Dendritic cell treated with granulocyte-macrophage colony-stimulating factor and Interleukin-4, amounts not matched to agents 40 ng/mL and 50 ng/mL, for 4 days (primary cell): ENCODE measurements at regions not wholly inside any gene's neighbourhood (a gene's known extent, or its start where the extent isn't known, plus 50 kb on each side); places are given as distances from the start of the nearest gene placed in this dataset.

ENCODE experiments used
- H3K27ac Mint-ChIP-seq: one replicate; pipeline ENCODE4 v1.8.0; 2022; ENCODE audit warnings: mild to moderate bottlenecking, mixed read lengths
- H3K27me3 Mint-ChIP-seq: one replicate; pipeline ENCODE4 v1.8.0; 2022; ENCODE audit warnings: mild to moderate bottlenecking, mixed read lengths
- H3K36me3 Mint-ChIP-seq: one replicate; pipeline ENCODE4 v1.8.0; 2022; ENCODE audit warnings: low read depth, mixed read lengths
- H3K4me1 Mint-ChIP-seq: one replicate; pipeline ENCODE4 v1.8.0; 2022; ENCODE audit warnings: low read depth, mixed read lengths
- H3K4me3 Mint-ChIP-seq: one replicate; pipeline ENCODE4 v1.8.0; 2022; ENCODE audit warnings: mild to moderate bottlenecking, moderate library complexity, mixed read lengths
- H3K9me3 Mint-ChIP-seq: one replicate; pipeline ENCODE4 v1.8.0; 2022; ENCODE audit warnings: mixed read lengths
- intact Hi-C: fragments of 100-400 bp; cut with micrococcal nuclease; formaldehyde crosslinking; loops from one replicate; pipeline ENCODE4 v1.15.0; 2022

DNA sequence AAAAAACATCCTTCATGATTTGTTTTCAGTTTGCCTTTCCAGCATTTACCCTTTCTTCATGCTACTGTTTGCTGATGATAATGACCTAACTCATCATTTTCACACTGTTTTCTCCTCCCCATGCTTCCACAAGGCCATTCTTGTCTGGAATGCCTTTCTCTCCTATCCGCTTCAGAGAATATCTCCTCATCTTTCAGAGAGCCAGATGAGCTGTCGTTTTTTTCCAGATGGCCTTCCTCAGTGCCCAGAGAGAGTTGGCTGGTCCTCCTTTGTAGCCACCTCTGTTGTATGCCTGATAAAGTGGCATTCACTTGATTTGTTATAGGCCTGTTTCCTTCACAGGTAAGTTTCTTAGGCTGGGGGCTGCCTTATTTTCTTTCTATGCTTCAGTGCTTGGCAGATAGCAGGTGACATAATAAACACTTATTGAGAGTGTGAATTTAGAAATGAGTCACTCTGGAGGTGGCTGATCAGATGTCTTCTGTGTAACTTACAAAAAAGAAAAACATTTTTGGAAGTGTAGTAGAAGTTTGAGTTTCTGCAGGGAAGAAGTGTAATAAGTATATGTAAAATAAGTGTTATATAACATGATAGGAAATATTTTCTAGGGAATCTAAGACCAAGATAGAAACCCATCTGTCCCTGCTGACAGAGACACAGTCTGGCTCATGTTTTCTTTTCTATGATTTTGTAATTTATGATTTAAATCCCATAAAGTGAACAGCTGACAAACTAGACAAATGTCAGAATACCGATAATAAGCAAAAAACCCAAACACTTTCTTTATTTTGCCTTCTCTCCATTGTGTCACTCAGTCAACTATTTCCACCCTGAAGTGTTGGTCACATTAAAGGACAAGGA is 174.5 kb downstream of the DACT1 start:
- intact Hi-C loops: no loop called here
- Mint-ChIP-seq H3K27me3 (no peaks in the 10 kb centered on the region), H3K27ac (no peak overlapping the region), H3K4me3 (no peak overlapping the region), H3K36me3 (no peaks in the 10 kb centered on the region), H3K9me3 (no peaks in the 10 kb centered on the region), H3K4me1 (no peaks in the 10 kb centered on the region)

GRCh38 chr14:58813745-58814144 is 176.0 kb downstream of the DACT1 start:
- Mint-ChIP-seq H3K4me3 (no peak overlapping the region), H3K4me1 (no peaks in the 10 kb centered on the region), H3K36me3 (no peaks in the 10 kb centered on the region), H3K27ac (no peak overlapping the region), H3K9me3 (no peaks in the 10 kb centered on the region), H3K27me3 (no peaks in the 10 kb centered on the region)
- intact Hi-C loops: no loop called here

- Mint-ChIP-seq H3K27ac (no peak overlapping the region), H3K9me3 (no peaks in the 10 kb centered on the region), H3K36me3 (no peaks in the 10 kb centered on the region), H3K4me3 (no peak overlapping the region), H3K4me1 (peaks cover 2% of the 10 kb centered on the region), H3K27me3 (no peaks in the 10 kb centered on the region)
- intact Hi-C loops: no loop called here
Measured at GRCh38 chr14:58814466-58814865, 176.7 kb downstream of the DACT1 start.

DNA sequence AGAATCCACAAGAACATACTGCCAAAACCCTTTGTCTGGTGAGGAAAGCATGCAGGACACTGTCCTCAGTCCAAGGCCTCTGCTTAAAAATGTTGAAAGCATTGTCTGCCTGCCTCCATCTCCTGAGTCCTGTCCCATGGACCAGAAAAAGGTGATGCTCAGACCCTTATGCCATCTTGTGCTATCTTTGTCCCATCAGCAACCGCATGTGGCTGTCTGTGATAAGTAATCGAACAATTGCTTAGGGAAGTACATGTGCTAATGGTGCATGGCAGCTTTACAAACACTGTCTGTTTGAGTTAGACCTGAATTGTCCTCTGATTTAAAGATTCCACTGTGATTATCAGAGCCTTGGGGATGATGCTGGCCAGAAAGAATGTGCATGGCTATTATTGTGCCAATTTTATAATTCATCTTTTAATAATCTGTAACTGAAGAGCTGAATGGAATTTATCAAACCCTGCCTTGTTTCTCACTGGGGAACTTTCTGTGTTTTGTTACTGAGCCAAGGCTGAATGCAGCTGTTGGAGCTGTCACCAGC is 177.5 kb downstream of the DACT1 start:
- intact Hi-C loops: no loop called here
- Mint-ChIP-seq H3K9me3 (no peaks in the 10 kb centered on the region), H3K4me3 (no peak overlapping the region), H3K4me1 (peaks cover 10% of the 10 kb centered on the region), H3K36me3 (no peaks in the 10 kb centered on the region), H3K27me3 (no peaks in the 10 kb centered on the region), H3K27ac (no peak overlapping the region)

- Mint-ChIP-seq H3K4me1 (peaks cover 10% of the 10 kb centered on the region), H3K9me3 (no peaks in the 10 kb centered on the region), H3K4me3 (no peak overlapping the region), H3K36me3 (no peaks in the 10 kb centered on the region), H3K27me3 (no peaks in the 10 kb centered on the region), H3K27ac (no peak overlapping the region)
- intact Hi-C loops: no loop called here
Measured at GRCh38 chr14:58815794-58816193, 178.0 kb downstream of the DACT1 start.

GRCh38 chr14:58816416-58817115 is 178.8 kb downstream of the DACT1 start:
- no peaks in the 10 kb centered on the region for H3K9me3 Mint-ChIP-seq
- peaks cover 10% of the 10 kb centered on the region for H3K4me1 Mint-ChIP-seq
- no peak overlapping the region for H3K4me3 Mint-ChIP-seq
- H3K27ac Mint-ChIP-seq: no peak overlapping the region
- H3K27me3 Mint-ChIP-seq: no peaks in the 10 kb centered on the region
- H3K36me3 Mint-ChIP-seq: no peaks in the 10 kb centered on the region
- intact Hi-C loops: no loop called here

- Mint-ChIP-seq H3K27ac (no peak overlapping the region), H3K4me3 (no peak overlapping the region), H3K4me1 (peaks cover 10% of the 10 kb centered on the region), H3K9me3 (no peaks in the 10 kb centered on the region), H3K27me3 (no peaks in the 10 kb centered on the region), H3K36me3 (no peaks in the 10 kb centered on the region)
- intact Hi-C loops: no loop called here
Measured at GRCh38 chr14:58817846-58818245, 180.1 kb downstream of the DACT1 start.

GRCh38 chr14:58820032-58820431 is 182.3 kb downstream of the DACT1 start:
- H3K36me3 Mint-ChIP-seq: no peaks in the 10 kb centered on the region
- intact Hi-C loops: no loop called here
- H3K27me3 Mint-ChIP-seq: no peaks in the 10 kb centered on the region
- H3K27ac Mint-ChIP-seq: no peak overlapping the region
- H3K4me1 Mint-ChIP-seq: peaks cover 10% of the 10 kb centered on the region
- H3K4me3 Mint-ChIP-seq: no peak overlapping the region
- H3K9me3 Mint-ChIP-seq: no peaks in the 10 kb centered on the region

DNA sequence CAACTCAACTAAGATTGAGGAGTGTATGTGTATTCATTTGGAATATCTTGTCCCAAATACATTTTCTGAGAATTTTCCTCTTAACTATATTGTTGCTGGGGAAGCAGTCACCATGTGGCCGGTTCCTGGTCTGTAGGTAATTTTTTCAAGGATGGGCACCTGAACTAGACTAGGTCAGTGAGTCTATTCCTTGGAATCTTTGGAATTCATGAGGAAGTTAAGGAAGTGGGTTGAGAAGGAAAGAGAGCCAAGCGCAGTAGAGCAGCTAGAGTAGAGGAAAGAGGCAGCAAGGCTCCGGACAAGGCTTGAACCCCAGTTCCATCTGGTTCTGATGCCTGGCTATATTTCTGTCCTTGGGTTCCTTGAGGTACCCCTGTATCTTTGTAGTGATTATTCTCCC is 183.7 kb downstream of the DACT1 start:
- intact Hi-C loops: no loop called here
- Mint-ChIP-seq H3K27me3 (no peaks in the 10 kb centered on the region), H3K36me3 (no peaks in the 10 kb centered on the region), H3K4me3 (no peak overlapping the region), H3K27ac (no peak overlapping the region), H3K9me3 (no peaks in the 10 kb centered on the region), H3K4me1 (peaks cover 10% of the 10 kb centered on the region)

DNA sequence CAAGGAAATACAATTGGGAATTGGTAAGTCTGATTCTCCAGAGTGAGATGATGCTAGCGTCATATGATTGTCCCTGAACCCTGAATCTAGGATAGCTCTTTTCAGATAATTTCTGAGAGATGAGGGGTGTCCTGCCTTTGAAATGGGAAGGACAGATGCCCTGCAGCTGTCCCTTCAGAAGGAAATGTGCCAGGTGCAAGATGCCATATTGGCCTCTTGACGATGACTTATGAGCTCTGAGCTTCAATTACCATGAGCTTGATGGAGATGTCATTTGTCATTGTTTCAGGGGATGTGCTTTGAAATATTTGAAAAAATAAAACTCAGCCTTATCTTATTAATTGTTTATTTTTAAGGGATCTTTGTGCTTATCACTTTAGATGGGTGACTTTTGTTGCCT is 185.1 kb downstream of the DACT1 start:
- H3K4me1 Mint-ChIP-seq: peaks cover 10% of the 10 kb centered on the region
- no peak overlapping the region for H3K4me3 Mint-ChIP-seq
- H3K9me3 Mint-ChIP-seq: no peaks in the 10 kb centered on the region
- intact Hi-C loops: no loop called here
- no peaks in the 10 kb centered on the region for H3K36me3 Mint-ChIP-seq
- no peaks in the 10 kb centered on the region for H3K27me3 Mint-ChIP-seq
- no peak overlapping the region for H3K27ac Mint-ChIP-seq

DNA sequence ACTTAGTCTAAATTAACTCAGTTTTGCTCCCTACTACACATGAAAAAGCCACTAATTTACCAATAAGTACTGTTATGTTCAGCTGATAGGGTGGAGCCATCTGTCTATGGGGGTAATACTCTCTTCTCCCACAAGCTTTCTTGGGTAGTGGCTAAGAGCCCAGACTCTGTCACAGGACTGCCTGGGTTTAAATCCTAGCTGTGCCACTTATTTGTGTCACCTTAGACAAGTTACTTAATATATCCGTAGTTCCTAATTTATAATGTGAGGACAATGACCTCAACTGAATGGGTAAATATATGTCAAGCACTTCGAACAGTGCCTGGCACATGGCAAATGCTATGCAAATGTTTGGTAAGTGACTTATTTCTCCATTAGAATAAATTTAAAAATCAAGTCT is 185.6 kb downstream of the DACT1 start:
- no peaks in the 10 kb centered on the region for H3K27me3 Mint-ChIP-seq
- H3K27ac Mint-ChIP-seq: no peak overlapping the region
- H3K9me3 Mint-ChIP-seq: no peaks in the 10 kb centered on the region
- intact Hi-C loops: no loop called here
- no peaks in the 10 kb centered on the region for H3K36me3 Mint-ChIP-seq
- H3K4me1 Mint-ChIP-seq: peaks cover 10% of the 10 kb centered on the region
- no peak overlapping the region for H3K4me3 Mint-ChIP-seq

DNA sequence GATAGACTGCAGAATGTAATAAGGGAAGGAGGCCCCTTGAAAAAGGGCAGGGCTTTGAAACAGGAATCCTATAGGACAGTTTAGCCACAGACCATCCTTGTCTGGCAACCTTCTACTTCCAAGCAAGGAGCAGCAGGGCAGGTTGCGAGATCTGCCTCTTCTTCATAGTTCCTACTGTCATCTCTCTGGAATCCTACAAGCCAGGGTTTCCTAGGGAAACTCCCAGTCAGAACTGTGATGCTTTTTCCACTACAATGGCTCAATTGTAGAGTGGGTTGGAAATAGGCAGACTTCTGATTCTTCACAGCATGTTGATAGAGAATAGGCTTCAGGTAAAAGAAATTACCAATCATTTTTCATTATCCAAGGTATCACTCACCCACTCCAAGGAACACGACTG is 186.3 kb downstream of the DACT1 start:
- intact Hi-C loops: no loop called here
- Mint-ChIP-seq H3K9me3 (no peaks in the 10 kb centered on the region), H3K4me3 (no peak overlapping the region), H3K27me3 (no peaks in the 10 kb centered on the region), H3K4me1 (peaks cover 10% of the 10 kb centered on the region), H3K27ac (no peak overlapping the region), H3K36me3 (no peaks in the 10 kb centered on the region)

- intact Hi-C loops: loop anchor here (5.0 kb wide), 2 partner anchors 182 to 322 kb away; no protein-coding TSS in a partner anchor
- H3K4me1 Mint-ChIP-seq: peaks cover 9% of the 10 kb centered on the region
- no peaks in the 10 kb centered on the region for H3K27me3 Mint-ChIP-seq
- H3K36me3 Mint-ChIP-seq: no peaks in the 10 kb centered on the region
- no peak overlapping the region for H3K27ac Mint-ChIP-seq
- H3K9me3 Mint-ChIP-seq: no peaks in the 10 kb centered on the region
- H3K4me3 Mint-ChIP-seq: no peak overlapping the region
Measured at GRCh38 chr14:58824796-58825195, 187.0 kb downstream of the DACT1 start.

GRCh38 chr14:58825606-58826005 is 187.8 kb downstream of the DACT1 start:
- Mint-ChIP-seq H3K27me3 (no peaks in the 10 kb centered on the region), H3K9me3 (no peaks in the 10 kb centered on the region), H3K27ac (no peak overlapping the region), H3K36me3 (no peaks in the 10 kb centered on the region), H3K4me3 (no peak overlapping the region), H3K4me1 (peaks cover 5% of the 10 kb centered on the region)
- intact Hi-C loops: loop anchor here (5.0 kb wide), 2 partner anchors 183 to 323 kb away; no protein-coding TSS in a partner anchor
